HEK293T (cell line): ENCODE measurements at regions not wholly inside any gene's neighbourhood (a gene's known extent, or its start where the extent isn't known, plus 50 kb on each side); places are given as distances from the start of the nearest gene placed in this dataset.
A peak's percentile ranks its signal among the peaks of the same experiment; 100 is the strongest.
"Not testable (repeated sequence)": the region's sequence is repeated elsewhere in the genome, so short reads cannot be mapped to it uniquely, and the experiment has no call there.

Experiments used
- CTCF ChIA-PET: fragments of 350-600 bp; formaldehyde crosslinking; extraction: SDS; loops from one replicate; lab custom pipeline; 2021; ENCODE audit warnings: antibody characterized with exemption, inconsistent platforms; lab: Yijun Ruan, JAX
- POLR2A ChIA-PET: fragments of 350-600 bp; formaldehyde crosslinking; extraction: SDS; loops from one replicate; lab custom pipeline; 2020; ENCODE audit warnings: antibody characterized with exemption, inconsistent platforms; lab: Yijun Ruan, JAX
- DNase-seq: peaks from one replicate; pipeline ENCODE4 v3.0.0; 2012; ENCODE audit warnings: mixed read lengths; ENCODE audit errors: extremely low spot score
- ARNT ChIP-seq: fragments of 450-650 bp; IDR thresholded peaks from 2 replicates; pipeline ENCODE4 v1.6.1; 2017; ENCODE audit warnings: mild to moderate bottlenecking
- BHLHE40 ChIP-seq: fragments of 450-650 bp; IDR thresholded peaks from 2 replicates; pipeline ENCODE4 v1.6.1; 2016; ENCODE audit warnings: mild to moderate bottlenecking, moderate library complexity, borderline replicate concordance
- CTBP1 ChIP-seq: fragments of 450-650 bp; IDR thresholded peaks from 2 replicates; pipeline ENCODE4 v1.6.1; 2016; ENCODE audit warnings: borderline replicate concordance
- ELF4 ChIP-seq: fragments of 450-650 bp; IDR thresholded peaks from 2 replicates; pipeline ENCODE4 v1.6.1; 2017; ENCODE audit warnings: antibody characterized with exemption
- FOXA1 ChIP-seq: fragments of 450-650 bp; IDR thresholded peaks from 2 replicates; pipeline ENCODE4 v1.6.1; 2016; ENCODE audit warnings: mild to moderate bottlenecking
- FOXK2 ChIP-seq: fragments of 450-650 bp; IDR thresholded peaks from 2 replicates; pipeline ENCODE4 v1.6.1; 2016; ENCODE audit warnings: mild to moderate bottlenecking
- FOXM1 ChIP-seq: fragments of 450-650 bp; IDR thresholded peaks from 2 replicates; pipeline ENCODE4 v1.6.1; 2017; ENCODE audit warnings: mild to moderate bottlenecking, borderline replicate concordance
- HDGF ChIP-seq: fragments of 450-650 bp; IDR thresholded peaks from 2 replicates; pipeline ENCODE4 v1.6.1; 2017; ENCODE audit warnings: antibody characterized with exemption, borderline replicate concordance
- L3MBTL2 ChIP-seq: fragments of 450-650 bp; conservative IDR thresholded peaks from 2 replicates; pipeline ENCODE4 v1.6.1; 2016; ENCODE audit warnings: mild to moderate bottlenecking
- LEF1 ChIP-seq: fragments of 450-650 bp; IDR thresholded peaks from 2 replicates; pipeline ENCODE4 v1.6.1; 2017; ENCODE audit warnings: mild to moderate bottlenecking, borderline replicate concordance
- NFRKB ChIP-seq: fragments of 450-650 bp; IDR thresholded peaks from 2 replicates; pipeline ENCODE4 v1.6.1; 2016; ENCODE audit warnings: mild to moderate bottlenecking, moderate library complexity
- PKNOX1 ChIP-seq: fragments of 450-650 bp; IDR thresholded peaks from 2 replicates; pipeline ENCODE4 v1.6.1; 2016
- SP1 ChIP-seq: fragments of 450-650 bp; IDR thresholded peaks from 2 replicates; pipeline ENCODE4 v1.6.1; 2017
- SUZ12 ChIP-seq: fragments of 450-650 bp; IDR thresholded peaks from 2 replicates; pipeline ENCODE4 v1.6.1; 2016; ENCODE audit warnings: mild to moderate bottlenecking
- TARDBP ChIP-seq: fragments of 450-650 bp; IDR thresholded peaks from 2 replicates; pipeline ENCODE4 v1.6.1; 2016
- ZNF384 ChIP-seq: fragments of 450-650 bp; IDR thresholded peaks from 2 replicates; pipeline ENCODE4 v1.6.1; 2016

- no peak for TF ChIP-seq FOXA1
- no peak for TF ChIP-seq SUZ12
- no peak for TF ChIP-seq CTBP1
- TF ChIP-seq PKNOX1, result no peak
- no peak for TF ChIP-seq L3MBTL2
- TF ChIP-seq HDGF, result no peak
- TF ChIP-seq ELF4, result no peak
- no peak for TF ChIP-seq ZNF384
- no peak for TF ChIP-seq BHLHE40
- TF ChIP-seq TARDBP, result no peak
- TF ChIP-seq SP1, result no peak
- TF ChIP-seq FOXM1, result no peak
- TF ChIP-seq ARNT, result no peak
- no peak for TF ChIP-seq LEF1
- TF ChIP-seq FOXK2, result no peak
- no peak for TF ChIP-seq NFRKB
- ChIA-PET CTCF (interaction anchor here (0.6 kb wide), 1 partner anchor 623 kb away, joined by 3 read pairs; no protein-coding TSS in a partner anchor), POLR2A (no interaction called here)
- peak; percentile 39 for DNase-seq
These were observed 560.7 kb downstream of the HTR1A start for GRCh38 chr5:63401436-63402046.

GRCh38 chr5:63400079-63400478, 562.2 kb downstream of the HTR1A start:
- TF ChIP-seq NFRKB (no peak), TARDBP (no peak), FOXM1 (no peak), SP1 (no peak), HDGF (no peak), PKNOX1 (no peak), CTBP1 (no peak), FOXA1 (no peak), BHLHE40 (no peak), ARNT (no peak), ELF4 (no peak), FOXK2 (no peak)
- DNase-seq, result no peak
- POLR2A ChIA-PET, result no interaction called here
- CTCF ChIA-PET, result no interaction called here

GRCh38 chr5:63398346-63398745, 563.9 kb downstream of the HTR1A start:
- ChIA-PET CTCF (interaction anchor here (0.6 kb wide), 1 partner anchor 973 kb away, joined by 4 read pairs; no protein-coding TSS in a partner anchor), POLR2A (no interaction called here)
- DNase-seq, result no peak
- TF ChIP-seq L3MBTL2 (no peak), ELF4 (no peak), BHLHE40 (no peak), FOXM1 (no peak), SP1 (no peak), NFRKB (no peak), FOXK2 (no peak), ZNF384 (no peak), LEF1 (no peak), TARDBP (no peak), PKNOX1 (no peak), CTBP1 (no peak), ARNT (no peak), FOXA1 (no peak), HDGF (no peak), SUZ12 (no peak)

DNA sequence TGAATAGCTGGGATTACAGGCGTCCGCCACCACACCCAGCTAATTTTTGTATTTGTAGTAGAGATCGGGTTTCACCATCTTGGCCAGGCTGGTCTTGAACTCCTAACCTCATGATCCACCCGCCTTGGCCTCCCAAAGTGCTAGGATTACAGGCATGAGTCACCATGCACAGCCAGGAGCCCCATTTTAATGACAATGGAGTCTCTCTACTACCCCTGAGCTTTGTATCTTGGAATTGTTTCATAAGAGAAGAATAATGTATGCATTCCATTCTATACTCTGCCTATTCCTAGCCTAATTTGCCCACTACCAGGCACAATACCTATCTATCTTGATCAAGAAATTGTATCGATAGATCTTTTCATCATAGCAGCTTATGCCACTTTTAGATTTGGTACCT, 574.1 kb downstream of the HTR1A start:
- POLR2A ChIA-PET, CTCF ChIA-PET, DNase-seq: not testable (repeated sequence)

GRCh38 chr5:63375851-63376250, 586.4 kb downstream of the HTR1A start:
- no peak for TF ChIP-seq NFRKB
- no peak for TF ChIP-seq FOXK2
- no peak for TF ChIP-seq LEF1
- TF ChIP-seq SP1, result no peak
- no peak for TF ChIP-seq ELF4
- TF ChIP-seq TARDBP, result no peak
- no peak for TF ChIP-seq ARNT
- TF ChIP-seq CTBP1, result no peak
- no peak for TF ChIP-seq HDGF
- no peak for TF ChIP-seq L3MBTL2
- no peak for TF ChIP-seq FOXM1
- no peak for TF ChIP-seq SUZ12
- no peak for DNase-seq
- POLR2A ChIA-PET, result no interaction called here
- CTCF ChIA-PET, result no interaction called here

- no peak for TF ChIP-seq LEF1
- no peak for TF ChIP-seq TARDBP
- no peak for TF ChIP-seq CTBP1
- TF ChIP-seq ZNF384, result no peak
- TF ChIP-seq L3MBTL2, result no peak
- TF ChIP-seq SUZ12, result no peak
- TF ChIP-seq FOXK2, result no peak
- TF ChIP-seq SP1, result no peak
- TF ChIP-seq FOXM1, result no peak
- TF ChIP-seq HDGF, result no peak
- TF ChIP-seq ARNT, result no peak
- no peak for TF ChIP-seq PKNOX1
- no peak for TF ChIP-seq BHLHE40
- no peak for TF ChIP-seq ELF4
- TF ChIP-seq FOXA1, result no peak
- TF ChIP-seq NFRKB, result no peak
- ChIA-PET CTCF (no interaction called here), POLR2A (no interaction called here)
- DNase-seq, result no peak
These were observed 588.2 kb downstream of the HTR1A start for GRCh38 chr5:63374085-63374484.
